Heart left ventricle (tissue), 13 donors: ENCODE measurements at regions not wholly inside any gene's neighbourhood (a gene's known extent, or its start where the extent isn't known, plus 50 kb on each side); places are given as distances from the start of the nearest gene placed in this dataset.

Source experiments
- CTCF ChIP-seq, 12 donors: fragments of 200-600 bp; sonication (generic) in 4 of 12; IDR thresholded peaks; one replicate each; pipeline versions ENCODE4 v1.5.0 to v1.8.0; 2018 to 2022; ENCODE audit warnings: antibody characterized with exemption in 12 of 12, mild to moderate bottlenecking in 5 of 12
- POLR2A ChIP-seq, 2 donors: fragments of 450-650 bp; IDR thresholded peaks; one replicate each; pipeline ENCODE4 v1.6.1; 2017; ENCODE audit warnings: antibody characterized with exemption in 2 of 2, mild to moderate bottlenecking in 2 of 2, moderate library complexity in 2 of 2
- donor health status: ischemic (EF 13 %, LVEDD 7.1; RV severe dilation, severe dysfunction).
- donor health status: DM: no; HTN: yes; CAD: no.
- donor health status: DM: no; HTN: no; CAD: no.
- donor health status: ischemic (EF 25% LVEDD 6.9; RV normal size, moderate dysfunction).
- donor health status: ischemic (EF 25% LVEDD 5.7; RV mildly dilated, moderate dysfunction).
- donor health status: ischemic (EF 35%, LVEDD 5.7; RV mildly dilated, moderate dysfunction).
- donor health status: nonischemic (EF 11% LVEDD 7.7; RV severe dilation, severe dysfunction).
- donor health status: DM: yes; HTN: yes; CAD: no.
- donor health status: PGD.
- donor health status: ischemic (EF 29% LVEDD 5.4; RV normal size, mild dysfunction).
- donor health status: nonischemic (EF 23%, LVEDD 6.1; RV moderate dilation, normal function).

GRCh38 chr5:103487822-103488493 is 74.6 kb downstream of the NUDT12 start:
- TF ChIP-seq CTCF (IDR thresholded peaks at IDR 0.05) (no peak), POLR2A (IDR thresholded peaks at IDR 0.05) (no peak)
